Esophagus mucosa (tissue), 1 donor: ENCODE measurements at regions not wholly inside any gene's neighbourhood (a gene's known extent, or its start where the extent isn't known, plus 50 kb on each side); places are given as distances from the start of the nearest gene placed in this dataset.
"Not testable (repeated sequence)": the region's sequence is repeated elsewhere in the genome, so short reads cannot be mapped to it uniquely, and the experiment has no call there.

ENCODE experiments used
- ATAC-seq: fragments of 200-7000 bp; cut with Tn5 transposase; one replicate; pipeline ENCODE4 v1.9.1; 2020
- donor health status: DM: yes; HTN: yes; CAD: no.

DNA sequence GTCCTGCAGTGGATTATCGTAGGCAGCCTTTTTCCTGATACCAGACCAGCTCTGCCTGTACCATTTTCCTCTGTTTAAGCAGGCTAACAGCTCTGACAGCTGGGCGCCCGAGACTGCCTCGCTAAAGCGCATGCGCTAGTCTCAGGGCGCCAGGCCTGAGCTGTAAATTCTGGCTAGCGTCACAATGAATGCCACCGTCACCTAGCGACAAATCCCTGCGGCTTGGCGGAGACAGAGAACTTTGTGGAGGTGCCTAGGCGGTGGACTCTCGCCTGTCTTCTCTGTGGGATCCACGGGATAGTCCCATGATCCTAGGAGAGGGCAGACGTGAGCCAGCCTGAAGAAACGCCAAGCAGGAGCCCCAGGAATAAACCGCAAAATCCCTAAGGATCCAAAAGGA is 573.9 kb downstream of the KCNJ18 start:
- no peak for ATAC-seq

DNA sequence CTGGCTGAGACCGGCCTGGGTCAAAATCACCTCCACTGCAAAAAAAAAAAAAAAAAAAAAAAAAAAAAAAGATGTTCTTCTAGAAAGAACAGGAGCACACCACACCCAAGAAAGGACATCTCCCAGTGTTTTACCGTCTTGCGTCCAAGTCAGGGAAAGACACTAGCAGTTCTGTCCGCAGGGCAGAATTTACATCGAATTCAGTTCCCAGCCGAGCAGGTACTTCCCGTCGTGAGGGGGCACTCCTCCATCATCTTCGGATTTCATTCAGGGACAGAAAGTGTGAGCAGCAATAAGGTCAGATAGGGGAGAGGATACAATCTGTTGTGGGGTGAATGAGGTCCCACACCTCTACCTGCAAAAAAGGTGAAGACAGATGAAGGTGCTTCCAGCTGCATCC is 574.7 kb downstream of the KCNJ18 start:
- no peak for ATAC-seq

DNA sequence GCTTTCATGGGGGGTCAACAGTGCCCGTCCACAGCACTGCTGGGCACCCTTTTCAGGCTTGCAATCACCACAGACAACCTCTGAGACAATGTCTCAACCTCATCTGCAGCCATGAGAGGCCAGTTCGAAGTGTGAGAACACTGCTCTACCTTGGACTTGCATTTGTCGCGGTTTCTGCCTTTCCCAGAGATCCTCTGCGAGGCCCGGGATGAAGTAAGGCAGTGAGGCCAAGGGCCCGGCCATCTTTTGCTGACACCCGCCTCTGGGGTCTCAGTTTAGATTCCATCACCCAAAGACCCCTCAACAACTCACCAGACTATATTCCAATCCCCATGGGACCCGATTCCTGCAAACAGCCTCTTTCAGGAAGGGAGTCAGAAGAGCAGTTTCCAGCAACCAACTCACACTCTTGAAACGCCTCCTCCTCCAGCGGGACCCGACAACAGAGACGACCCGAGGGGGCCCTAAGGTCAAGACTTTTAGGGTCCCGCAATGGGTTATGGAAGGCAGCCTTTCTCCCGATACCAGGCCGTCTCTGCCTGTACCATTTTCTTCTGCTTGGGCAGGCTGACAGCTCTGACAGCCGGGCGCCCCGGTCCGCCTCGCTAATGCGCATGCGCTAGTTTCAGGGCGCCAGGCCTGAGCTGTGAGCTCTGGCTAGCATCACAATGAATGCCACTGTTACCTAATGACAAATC is 576.0 kb downstream of the KCNJ18 start:
- ATAC-seq, result no peak

DNA sequence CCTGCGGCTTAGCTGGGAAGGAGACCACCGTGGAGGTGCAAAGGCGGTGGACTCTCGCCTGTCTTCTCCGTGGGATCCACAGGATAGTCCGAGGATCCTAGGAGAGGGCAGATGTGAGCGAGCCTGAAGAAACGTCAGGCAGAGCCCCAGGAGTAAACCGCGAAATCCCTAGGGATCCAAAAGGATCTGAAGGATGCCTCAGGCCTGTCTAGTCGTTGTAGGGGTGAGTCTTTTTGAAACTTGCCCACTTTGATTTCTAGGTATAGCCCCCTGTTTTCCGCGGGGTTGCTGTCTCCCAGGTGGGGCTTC is 576.5 kb downstream of the KCNJ18 start:
- no peak for ATAC-seq

DNA sequence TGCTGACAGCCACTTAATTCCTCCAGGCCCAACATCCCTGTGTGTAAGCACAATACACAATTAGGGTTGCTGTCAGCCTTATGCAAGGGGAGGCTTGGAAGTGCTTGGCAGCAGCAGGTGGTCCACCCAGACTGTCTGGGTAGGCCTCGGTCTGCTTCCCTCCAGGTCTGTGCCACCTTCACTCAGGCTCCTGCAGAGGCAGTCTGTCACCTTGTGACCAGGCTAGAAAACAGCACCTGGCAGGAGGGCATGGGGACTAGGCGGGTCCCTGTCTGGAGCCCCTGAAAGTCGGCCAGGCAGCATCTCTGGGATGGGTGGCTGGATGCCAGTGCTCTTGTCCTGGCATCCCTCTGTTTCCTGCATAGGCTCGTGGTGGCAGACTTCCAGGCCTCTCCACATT is 578.1 kb downstream of the KCNJ18 start:
- ATAC-seq, result no peak

DNA sequence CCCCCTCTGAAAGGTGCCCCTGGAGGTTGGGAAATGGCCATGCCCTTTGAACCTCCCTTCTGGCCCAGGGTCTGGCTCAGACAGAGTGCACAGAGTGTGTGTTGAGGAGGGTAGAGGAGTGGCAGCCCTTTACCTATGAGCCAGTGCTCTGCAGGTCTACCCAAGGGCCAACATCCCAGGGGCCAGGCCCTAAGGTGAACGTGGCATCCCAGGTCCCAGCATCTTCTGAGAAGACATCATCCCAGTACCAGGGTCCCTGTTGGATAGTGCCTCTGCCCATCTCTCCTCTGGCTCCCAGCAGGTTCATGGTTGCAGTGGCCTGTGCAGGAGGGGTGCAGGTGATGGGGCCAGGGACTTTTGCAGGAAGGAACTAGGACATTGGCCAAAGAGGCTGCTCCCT is 578.5 kb downstream of the KCNJ18 start:
- ATAC-seq, result not testable (repeated sequence)

DNA sequence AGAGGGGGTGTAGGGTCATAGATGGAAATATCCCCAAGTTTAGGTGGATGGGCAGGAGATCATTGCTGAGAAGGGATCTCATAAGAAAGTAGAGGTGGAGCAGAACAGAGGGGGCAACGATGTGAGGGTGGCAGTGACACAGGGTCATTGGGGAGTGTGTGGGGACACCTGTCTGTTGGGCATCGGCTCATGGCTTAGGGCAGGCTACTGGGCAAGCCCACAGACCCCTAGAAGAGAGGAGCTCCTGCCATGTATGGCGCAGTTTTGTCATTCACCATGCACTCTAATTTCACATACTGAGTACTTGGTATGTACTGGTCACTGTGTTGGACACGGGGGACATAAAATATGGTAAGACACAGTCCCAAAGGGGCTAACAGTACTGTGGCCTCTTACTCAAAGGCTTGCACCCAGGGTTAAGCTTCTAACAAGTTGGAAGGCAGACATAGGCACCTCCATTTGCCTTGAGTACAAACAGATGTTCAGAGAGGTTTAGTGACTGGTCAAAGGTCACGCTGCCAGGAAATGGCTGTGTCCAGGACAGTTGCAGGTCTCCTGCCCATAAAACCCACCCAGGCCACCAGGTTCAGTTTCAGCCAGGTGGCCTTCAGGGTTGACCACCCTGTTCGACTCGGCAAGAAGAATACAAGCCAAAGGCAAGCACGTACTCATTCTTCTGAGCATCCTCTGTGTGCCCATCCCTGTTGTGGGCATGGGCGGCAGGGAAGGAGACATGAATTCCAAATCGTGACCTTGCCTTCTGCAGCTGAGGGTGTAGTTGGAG is 580.2 kb downstream of the KCNJ18 start:
- no peak for ATAC-seq

DNA sequence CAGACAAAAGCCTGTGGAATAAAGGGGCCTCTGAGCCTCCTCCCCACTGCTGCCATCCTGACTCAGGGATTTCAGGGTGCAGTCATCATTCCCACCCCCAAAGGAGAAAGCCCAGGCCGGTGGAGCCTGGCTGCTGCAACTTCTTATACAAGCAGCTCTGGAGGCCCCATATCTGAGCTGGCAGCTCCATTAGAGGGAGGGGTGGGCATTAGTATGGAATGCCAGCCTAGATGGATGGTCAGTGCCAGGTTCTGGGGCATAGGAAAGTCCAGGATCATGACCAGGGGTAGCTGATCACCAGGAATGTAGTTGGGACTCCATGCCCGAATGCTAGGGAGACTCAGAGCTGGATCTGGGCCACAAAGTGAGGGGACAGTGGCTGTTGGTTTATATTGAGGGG is 581.0 kb downstream of the KCNJ18 start:
- no peak for ATAC-seq

DNA sequence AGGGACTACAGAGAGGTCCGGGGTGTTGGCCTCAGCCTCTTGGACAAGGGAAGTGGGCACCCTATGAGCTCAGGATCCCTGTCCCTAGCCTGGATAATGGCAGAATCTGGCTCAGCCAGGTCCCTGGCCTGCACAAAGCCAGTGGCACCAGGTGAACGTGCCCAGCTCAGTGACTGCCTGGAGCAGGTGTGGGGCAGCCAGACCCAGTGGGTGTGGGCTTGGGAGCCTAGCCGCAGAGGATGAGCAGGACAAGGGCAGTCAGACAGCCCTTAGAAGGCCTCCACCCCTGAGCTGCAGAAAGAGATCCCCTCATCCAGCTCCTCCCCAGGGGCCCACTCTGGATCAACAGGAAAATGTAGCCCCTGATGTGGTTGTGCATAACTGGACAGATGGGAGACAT is 585.3 kb downstream of the KCNJ18 start:
- no peak for ATAC-seq

DNA sequence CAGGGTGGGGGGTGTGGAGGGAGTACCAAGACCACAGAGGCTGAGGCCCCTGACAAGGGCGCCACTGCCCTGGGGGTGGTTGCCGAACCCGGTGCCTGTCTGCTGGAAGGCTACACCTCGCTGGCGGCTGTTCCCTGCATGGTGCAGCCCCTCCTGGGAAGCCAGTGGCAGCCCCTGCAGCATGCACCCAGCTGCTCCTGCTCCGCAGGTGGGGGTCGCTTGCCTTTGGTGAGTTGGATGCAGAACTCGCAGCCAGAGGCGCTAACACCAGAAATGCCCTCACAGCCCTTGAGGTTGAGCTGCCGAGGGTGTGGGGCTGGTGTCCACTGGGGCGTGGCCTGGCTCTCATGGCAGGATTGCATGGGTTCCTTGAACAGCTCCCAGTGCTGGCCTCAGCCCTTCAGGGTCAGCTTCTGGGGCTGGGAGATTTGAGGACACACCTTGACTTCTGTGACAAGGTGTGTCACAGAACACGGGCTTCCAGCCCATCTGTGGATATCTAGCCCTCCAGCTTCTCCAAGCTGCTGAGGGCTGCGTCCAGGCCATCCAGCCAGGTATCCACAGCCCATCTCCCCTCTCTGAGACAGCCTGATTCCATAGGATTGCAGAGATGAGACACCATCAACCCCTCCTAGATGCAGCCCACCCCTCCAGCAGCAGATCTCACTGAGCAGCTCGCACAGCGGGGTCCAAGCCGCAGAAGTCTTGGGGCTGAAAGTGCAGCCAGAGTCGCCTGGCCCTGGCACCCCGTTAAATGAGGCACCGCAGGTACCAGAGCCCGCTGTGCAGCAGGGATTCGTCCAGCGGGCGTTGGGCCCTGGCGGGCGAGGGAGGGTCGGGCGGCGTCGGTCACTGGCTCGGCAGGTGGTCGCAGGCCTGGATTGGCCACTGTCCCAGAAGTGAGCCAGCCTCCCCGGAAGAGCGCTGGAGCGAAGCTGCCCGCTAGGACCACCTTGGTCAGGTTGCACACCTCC is 586.3 kb downstream of the KCNJ18 start:
- no peak for ATAC-seq

DNA sequence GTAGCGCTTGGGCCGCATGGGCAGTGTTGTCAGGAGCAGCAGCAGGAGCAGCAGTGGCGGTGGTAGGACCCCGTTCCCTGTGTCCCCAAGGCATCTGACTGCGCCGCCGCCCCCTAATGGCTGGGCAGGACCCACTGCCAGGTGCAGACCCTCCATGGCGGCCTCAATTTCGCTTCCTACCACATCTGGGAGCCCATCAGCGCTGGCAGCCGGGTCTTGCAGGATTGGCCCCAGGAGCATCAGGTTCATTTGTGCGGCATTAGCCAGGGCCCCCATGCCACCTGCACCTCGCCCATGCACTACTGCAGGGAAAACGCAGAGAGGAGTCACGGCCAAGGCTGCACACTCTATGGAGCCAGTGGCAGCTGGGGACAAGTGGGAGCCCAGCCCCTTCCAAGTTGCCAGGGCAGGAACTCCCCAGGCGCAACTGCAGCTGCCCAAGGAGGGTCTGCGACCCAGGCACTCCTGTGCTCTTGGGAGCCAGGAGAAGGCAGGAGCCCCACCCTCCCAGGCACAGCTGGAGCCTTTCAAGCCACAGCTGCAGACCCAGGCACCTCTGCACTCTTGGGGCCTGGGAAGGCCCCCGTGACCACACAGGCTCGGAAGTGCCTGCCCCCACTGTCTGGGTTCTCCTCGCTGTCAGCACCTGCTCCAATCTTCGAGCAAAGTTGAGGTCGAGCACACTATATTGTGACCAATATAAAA is 594.2 kb downstream of the KCNJ18 start:
- no peak for ATAC-seq

DNA sequence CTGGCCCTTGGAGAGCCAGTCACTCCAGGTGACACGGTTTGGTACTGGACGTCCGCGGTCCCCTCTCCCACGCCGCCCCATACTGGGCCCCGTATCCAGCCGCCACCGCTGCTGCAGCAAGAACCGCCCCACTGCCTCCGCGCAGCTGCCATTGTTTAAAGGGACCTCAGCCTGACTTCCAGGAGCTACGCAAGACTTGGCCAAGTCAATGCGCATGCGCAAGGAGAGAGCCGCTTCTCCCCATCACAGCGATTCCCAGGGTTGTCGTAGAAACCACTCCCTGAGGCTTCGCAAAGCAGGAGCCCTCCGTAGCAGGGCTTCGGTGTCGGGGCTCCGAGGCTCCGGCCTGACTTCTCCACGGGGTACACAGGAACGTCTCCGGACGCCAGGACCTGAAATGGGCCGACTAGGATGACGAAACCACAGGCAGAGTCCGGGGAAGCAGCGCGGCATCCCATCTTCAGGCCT is 606.2 kb downstream of the KCNJ18 start:
- not testable (repeated sequence) for ATAC-seq

DNA sequence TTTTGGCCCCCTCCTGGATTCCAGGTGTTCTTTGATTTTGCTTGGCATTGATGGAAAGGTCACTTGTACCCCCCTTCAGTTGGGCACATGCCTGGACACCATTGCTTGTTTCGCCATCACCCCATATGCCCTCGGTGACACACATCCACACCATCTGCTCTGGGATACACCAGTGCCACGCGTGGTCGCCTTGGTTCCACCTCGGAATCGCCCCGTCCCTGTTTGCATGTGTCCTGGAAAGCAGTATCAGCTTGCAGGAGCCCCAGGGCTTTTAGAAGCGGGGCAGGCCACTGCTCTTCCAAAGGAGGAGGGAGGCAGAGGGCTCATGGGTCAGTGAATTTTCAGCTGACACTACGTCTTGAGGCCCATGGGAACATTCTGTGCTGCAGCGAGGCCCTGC is 607.9 kb downstream of the KCNJ18 start:
- ATAC-seq, result no peak

DNA sequence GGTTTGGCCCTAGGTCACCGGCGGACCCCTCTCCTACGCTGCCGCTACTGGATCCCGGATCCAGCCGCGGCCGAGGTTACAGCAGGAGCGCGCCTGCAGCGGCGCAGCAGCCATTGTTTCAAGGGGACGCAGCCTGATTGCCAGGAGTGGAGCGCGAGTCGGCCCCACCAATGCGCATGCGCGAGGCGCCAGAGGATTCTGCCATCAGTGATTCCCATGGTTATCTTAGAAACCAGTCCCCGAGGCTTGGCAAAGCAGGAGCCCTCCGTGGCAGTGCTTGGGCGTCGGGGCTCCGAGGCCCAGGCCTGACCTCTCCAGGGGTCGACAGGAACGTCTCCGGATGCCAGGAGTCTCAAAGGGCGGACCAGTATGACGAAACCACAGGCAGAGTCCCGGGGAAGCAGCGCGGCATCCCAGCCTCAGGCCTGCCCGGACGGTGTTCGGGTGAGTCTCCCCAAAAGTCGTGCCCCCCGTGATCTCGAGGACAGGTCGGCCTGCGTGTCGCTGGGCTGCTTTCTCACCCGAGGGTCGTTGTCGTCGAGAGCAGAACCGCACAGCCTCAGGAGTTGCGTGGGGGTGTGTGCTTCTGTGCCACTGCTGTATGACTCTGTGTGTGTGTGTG is 608.5 kb downstream of the KCNJ18 start:
- ATAC-seq, result no peak

DNA sequence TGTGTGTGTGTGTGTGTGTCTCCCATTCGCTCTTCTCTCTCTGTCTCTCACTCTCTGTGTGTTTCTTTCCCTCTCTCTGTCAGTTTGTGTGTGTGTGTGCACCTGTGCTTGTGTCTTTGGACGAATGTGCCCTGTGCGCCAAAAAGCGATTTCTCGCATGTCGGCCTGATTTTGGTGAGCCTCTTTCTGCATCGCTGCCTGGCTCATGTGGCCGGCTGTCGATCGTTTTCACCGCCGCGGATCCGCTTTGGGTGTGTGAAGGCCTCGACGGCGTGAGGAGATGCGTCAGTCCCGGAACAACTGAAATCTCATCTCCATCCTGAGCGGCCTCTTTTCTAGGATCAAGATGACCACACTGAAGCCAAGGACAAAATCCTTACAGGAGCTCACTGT is 609.0 kb downstream of the KCNJ18 start:
- ATAC-seq, result no peak

DNA sequence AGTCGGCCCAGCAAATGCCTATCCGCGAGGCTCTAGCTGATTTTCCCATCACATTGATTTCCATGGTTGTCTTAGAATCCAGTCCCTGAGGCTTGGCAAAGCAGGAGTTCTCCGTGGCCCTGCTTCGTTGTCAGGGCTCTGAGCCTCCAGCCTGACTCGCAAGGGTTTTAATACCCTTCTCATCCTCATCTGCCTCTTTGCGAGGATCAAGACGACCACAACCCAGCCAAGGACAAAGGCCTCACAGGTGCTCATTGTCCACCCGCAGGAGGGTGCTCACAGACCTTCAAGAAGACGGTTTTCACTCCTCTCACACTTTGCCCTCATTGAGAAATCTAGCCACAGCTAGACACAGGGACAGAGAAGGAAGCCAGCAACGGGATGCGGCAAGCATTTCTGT is 610.8 kb downstream of the KCNJ18 start:
- no peak for ATAC-seq

DNA sequence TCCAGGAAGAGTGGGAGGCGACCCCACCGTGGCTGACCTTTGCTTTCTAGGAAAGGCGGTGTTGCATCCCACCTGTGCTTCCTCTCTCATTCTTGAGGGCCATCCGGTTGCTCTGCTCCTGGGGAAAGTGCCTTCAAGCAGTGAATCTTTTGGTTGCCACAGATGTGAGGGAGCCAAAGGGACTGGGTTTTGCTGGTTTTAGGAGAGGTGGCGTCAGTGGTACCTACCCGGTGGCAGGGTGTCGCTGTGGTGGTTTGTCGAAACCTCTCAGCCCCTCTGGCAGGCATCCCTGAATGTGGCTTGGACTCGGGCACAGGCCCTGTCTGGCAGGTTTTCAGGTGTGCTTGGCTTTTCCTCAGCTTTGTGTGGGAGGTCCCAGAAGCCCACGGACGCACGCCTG is 611.5 kb downstream of the KCNJ18 start:
- ATAC-seq, result no peak

DNA sequence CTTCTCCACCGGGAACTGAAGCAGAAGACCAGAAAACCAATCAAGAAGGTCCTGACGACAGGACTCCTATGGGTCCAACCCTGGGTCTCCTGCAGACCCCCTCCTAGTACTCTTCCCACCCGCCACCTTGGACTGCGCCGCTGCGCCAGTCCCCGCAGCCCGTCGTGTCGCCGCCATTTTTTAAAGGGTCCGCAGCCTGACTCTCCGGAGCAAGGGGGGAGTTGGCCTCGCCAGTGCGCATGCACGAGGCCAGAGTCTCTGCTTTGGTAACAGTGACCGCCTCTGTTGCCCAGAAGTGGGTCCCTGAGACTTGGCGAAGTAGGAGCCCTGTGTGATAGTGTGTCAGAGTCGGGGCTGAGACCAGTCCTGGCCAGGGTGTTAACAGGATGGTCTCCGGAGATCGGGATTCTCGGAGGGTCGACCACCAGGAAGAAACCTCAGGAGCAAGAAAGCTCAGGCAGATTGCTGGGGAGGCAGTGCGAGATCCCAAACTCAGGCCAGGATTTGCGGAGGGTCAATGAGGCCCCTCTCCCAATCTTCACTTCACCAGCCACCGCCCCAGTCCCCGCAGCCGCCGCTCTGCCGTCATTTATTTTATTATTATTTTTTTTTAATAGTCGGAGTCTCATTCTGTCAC is 612.5 kb downstream of the KCNJ18 start:
- no peak for ATAC-seq

DNA sequence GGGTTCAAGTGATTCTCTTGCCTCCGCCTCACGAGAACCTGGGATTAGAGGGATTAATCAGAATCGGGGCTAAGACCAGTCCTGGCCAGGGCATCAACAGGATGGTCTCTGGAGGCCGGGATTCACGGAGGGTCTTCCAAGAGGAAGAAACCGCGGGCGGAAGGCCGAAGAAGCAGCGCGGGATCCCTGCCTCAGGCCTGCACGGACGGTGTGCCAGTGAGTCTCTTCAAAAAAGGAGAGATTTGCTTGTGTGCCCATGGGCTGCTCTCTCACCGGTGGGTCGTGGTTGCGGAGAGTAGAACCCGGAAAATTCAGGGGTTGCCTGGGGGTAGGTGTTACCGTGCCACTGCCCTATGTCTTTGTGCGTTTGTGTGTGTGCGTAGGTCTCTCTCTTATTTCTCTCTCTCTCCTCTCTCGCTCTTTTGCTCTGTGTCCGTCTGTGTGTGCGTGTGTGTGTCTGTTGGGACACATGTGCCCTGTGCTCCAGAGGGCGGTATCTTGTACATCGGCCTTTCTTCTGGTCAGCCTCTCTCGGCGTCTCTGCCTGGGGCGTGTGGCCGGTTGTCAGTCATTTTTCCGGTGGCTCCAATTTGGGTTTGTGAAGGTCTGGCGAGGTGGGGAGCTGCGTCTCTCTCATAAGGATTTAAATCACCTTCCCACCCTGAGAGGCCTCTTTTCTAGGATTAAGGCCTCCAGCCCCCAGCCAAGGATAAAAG is 613.2 kb downstream of the KCNJ18 start:
- ATAC-seq, result no peak

DNA sequence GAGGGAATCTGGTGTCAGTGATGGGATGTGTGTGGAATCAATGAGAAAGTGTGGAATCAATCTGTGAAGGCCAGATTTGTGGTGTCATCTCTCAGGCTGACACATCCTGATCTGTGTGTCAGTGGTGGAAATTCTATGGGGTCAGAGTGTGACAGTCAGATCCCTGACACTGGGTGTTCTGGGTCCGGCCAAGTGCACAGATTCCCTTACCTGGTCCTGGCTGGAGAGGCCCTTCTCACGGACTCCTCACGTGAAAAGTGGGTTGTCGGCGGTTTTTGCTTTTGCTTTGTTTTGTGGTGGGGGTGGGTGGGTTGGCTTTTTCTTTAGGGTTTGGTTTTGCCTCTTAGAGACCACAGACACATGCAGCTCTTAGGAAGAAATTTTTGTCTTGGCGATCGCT is 618.0 kb downstream of the KCNJ18 start:
- ATAC-seq, result not testable (repeated sequence)
